ENCODE measurements at regions not wholly inside any gene's neighbourhood (a gene's known extent, or its start where the extent isn't known, plus 50 kb on each side); places are given as distances from the start of the nearest gene placed in this dataset.

- whole genome bisulfite sequencing (ENCODE audit: insufficient coverage), result 83% methylated on average over 2 of the region's 2 CpGs
- Histone ChIP-seq H3K9me3 (ENCODE audit: control insufficient read depth, insufficient read depth, low read length) (peaks cover 2% of the 10 kb centered on the region), H3K27me3 (ENCODE audit: control insufficient read depth, insufficient read depth, low read length) (no peaks in the 10 kb centered on the region), H3K27ac (ENCODE audit: low read length) (no peak overlapping the region), H3K4me1 (ENCODE audit: control insufficient read depth, insufficient read depth, low read length) (no peaks in the 10 kb centered on the region), H3K36me3 (ENCODE audit: control insufficient read depth, insufficient read depth, low read length) (no peaks in the 10 kb centered on the region), H3K4me3 (ENCODE audit: low read length) (no peak overlapping the region)
- H3K27ac Mint-ChIP-seq, result no peak overlapping the region
- DNase-seq (no peak), ATAC-seq (no peak)
- TF ChIP-seq, protein P1, sequence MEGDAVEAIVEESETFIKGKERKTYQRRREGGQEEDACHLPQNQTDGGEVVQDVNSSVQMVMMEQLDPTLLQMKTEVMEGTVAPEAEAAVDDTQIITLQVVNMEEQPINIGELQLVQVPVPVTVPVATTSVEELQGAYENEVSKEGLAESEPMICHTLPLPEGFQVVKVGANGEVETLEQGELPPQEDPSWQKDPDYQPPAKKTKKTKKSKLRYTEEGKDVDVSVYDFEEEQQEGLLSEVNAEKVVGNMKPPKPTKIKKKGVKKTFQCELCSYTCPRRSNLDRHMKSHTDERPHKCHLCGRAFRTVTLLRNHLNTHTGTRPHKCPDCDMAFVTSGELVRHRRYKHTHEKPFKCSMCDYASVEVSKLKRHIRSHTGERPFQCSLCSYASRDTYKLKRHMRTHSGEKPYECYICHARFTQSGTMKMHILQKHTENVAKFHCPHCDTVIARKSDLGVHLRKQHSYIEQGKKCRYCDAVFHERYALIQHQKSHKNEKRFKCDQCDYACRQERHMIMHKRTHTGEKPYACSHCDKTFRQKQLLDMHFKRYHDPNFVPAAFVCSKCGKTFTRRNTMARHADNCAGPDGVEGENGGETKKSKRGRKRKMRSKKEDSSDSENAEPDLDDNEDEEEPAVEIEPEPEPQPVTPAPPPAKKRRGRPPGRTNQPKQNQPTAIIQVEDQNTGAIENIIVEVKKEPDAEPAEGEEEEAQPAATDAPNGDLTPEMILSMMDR (IDR thresholded peaks at IDR 0.05), result no peak
- H3K36me3 Mint-ChIP-seq, result no peaks in the 10 kb centered on the region
- peaks cover 7 to 8% of the 10 kb centered on the region in 2 donors for H3K9me3 Mint-ChIP-seq
- no peaks in the 10 kb centered on the region for H3K27me3 Mint-ChIP-seq (ENCODE audit: low read depth in 2 of 2)
- H3K4me3 Mint-ChIP-seq, result no peak overlapping the region
- intact Hi-C loops (cut with micrococcal nuclease), result no loop called here
- no peaks in the 10 kb centered on the region for H3K4me1 Mint-ChIP-seq
These were observed 325.4 kb upstream of the LINC00305 start for GRCh38 chr18:64474255-64474654.

- DNase-seq, result no peak
- no peak overlapping the region for H3K27ac ChIP-seq (ENCODE audit: low read length)
- no peaks in the 10 kb centered on the region for H3K27me3 ChIP-seq (ENCODE audit: control insufficient read depth, insufficient read depth, low read length)
- H3K4me3 ChIP-seq (ENCODE audit: low read length), result no peak overlapping the region
- Mint-ChIP-seq H3K36me3 (peaks cover 8% of the 10 kb centered on the region), H3K4me1 (no peaks in the 10 kb centered on the region), H3K27ac (no peak overlapping the region), H3K27me3 (ENCODE audit: low read depth in 2 of 2) (no peaks in the 10 kb centered on the region), H3K9me3 (peaks cover 8 to 17% of the 10 kb centered on the region in 2 donors), H3K4me3 (no peak overlapping the region)
- no peak for ATAC-seq
- intact Hi-C loops (cut with micrococcal nuclease), result no loop called here
- H3K9me3 ChIP-seq (ENCODE audit: control insufficient read depth, insufficient read depth, low read length), result no peaks in the 10 kb centered on the region
- no CpG with 5 or more reads among the region's 1 CpG for WGBS (ENCODE audit: insufficient coverage)
- H3K4me1 ChIP-seq (ENCODE audit: control insufficient read depth, insufficient read depth, low read length), result no peaks in the 10 kb centered on the region
- no peaks in the 10 kb centered on the region for H3K36me3 ChIP-seq (ENCODE audit: control insufficient read depth, insufficient read depth, low read length)
- TF ChIP-seq, protein P1 (IDR thresholded peaks at IDR 0.05), result no peak
These were observed 300.5 kb upstream of the LINC00305 start for GRCh38 chr18:64449434-64449833.

GRCh38 chr18:64444819-64445218 lies 295.9 kb upstream of the LINC00305 start:
- H3K27ac ChIP-seq (ENCODE audit: low read length), result no peak overlapping the region
- TF ChIP-seq, protein P1 (IDR thresholded peaks at IDR 0.05), result no peak
- intact Hi-C loops (cut with micrococcal nuclease), result no loop called here
- H3K4me3 ChIP-seq (ENCODE audit: low read length), result no peak overlapping the region
- DNase-seq, result no peak
- 18% methylated on average over 1 of the region's 2 CpGs for WGBS (ENCODE audit: insufficient coverage)
- H3K9me3 ChIP-seq (ENCODE audit: control insufficient read depth, insufficient read depth, low read length), result no peaks in the 10 kb centered on the region
- no peaks in the 10 kb centered on the region for H3K36me3 Mint-ChIP-seq
- H3K4me1 Mint-ChIP-seq, result no peaks in the 10 kb centered on the region
- H3K27ac Mint-ChIP-seq, result no peak overlapping the region
- peaks cover 14 to 22% of the 10 kb centered on the region in 2 donors for H3K9me3 Mint-ChIP-seq
- H3K27me3 Mint-ChIP-seq (ENCODE audit: low read depth in 2 of 2), result no peaks in the 10 kb centered on the region
- no peak overlapping the region for H3K4me3 Mint-ChIP-seq
- no peaks in the 10 kb centered on the region for H3K4me1 ChIP-seq (ENCODE audit: control insufficient read depth, insufficient read depth, low read length)
- no peak for ATAC-seq
- no peaks in the 10 kb centered on the region for H3K36me3 ChIP-seq (ENCODE audit: control insufficient read depth, insufficient read depth, low read length)
- H3K27me3 ChIP-seq (ENCODE audit: control insufficient read depth, insufficient read depth, low read length), result no peaks in the 10 kb centered on the region

GRCh38 chr18:64438178-64438577 lies 289.3 kb upstream of the LINC00305 start:
- Histone ChIP-seq H3K4me1 (ENCODE audit: control insufficient read depth, insufficient read depth, low read length) (no peaks in the 10 kb centered on the region), H3K36me3 (ENCODE audit: control insufficient read depth, insufficient read depth, low read length) (no peaks in the 10 kb centered on the region), H3K9me3 (ENCODE audit: control insufficient read depth, insufficient read depth, low read length) (peaks cover 4% of the 10 kb centered on the region), H3K4me3 (ENCODE audit: low read length) (no peak overlapping the region), H3K27me3 (ENCODE audit: control insufficient read depth, insufficient read depth, low read length) (no peaks in the 10 kb centered on the region), H3K27ac (ENCODE audit: low read length) (no peak overlapping the region)
- no peaks in the 10 kb centered on the region for H3K36me3 Mint-ChIP-seq
- H3K9me3 Mint-ChIP-seq, result peaks cover 27 to 28% of the 10 kb centered on the region in 2 donors
- 67% methylated on average over 4 of the region's 4 CpGs for WGBS (ENCODE audit: insufficient coverage)
- H3K4me1 Mint-ChIP-seq, result no peaks in the 10 kb centered on the region
- ATAC-seq (no peak), DNase-seq (no peak)
- no peak overlapping the region for H3K4me3 Mint-ChIP-seq
- no peaks in the 10 kb centered on the region for H3K27me3 Mint-ChIP-seq (ENCODE audit: low read depth in 2 of 2)
- intact Hi-C loops (cut with micrococcal nuclease), result no loop called here
- TF ChIP-seq, protein P1 (IDR thresholded peaks at IDR 0.05), result no peak
- no peak overlapping the region for H3K27ac Mint-ChIP-seq

All from natural killer cell (primary cell).